ENCODE measurements at regions not wholly inside any gene's neighbourhood (a gene's known extent, or its start where the extent isn't known, plus 50 kb on each side); places are given as distances from the start of the nearest gene placed in this dataset.

DNA sequence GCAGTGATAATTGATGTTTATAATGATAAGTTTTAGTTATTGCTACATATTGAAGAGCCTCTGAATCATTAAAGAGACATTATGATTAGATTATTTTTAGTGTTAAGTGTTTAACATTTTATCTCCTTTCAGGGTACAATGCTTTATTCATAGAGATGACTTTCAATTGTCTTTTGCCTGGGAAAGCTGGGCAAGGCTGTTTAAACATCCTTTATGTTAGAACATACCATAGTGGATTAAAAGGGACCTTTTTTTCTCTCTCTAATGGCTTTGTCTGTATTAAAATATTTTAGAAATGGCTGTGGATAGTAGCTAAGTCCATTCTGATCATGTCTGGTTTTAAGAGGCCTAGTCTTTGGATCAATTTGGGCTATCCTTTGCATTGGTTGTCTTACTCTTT, 427.5 kb upstream of the MIS18BP1 start:
- Histone ChIP-seq H3K79me1 (ENCODE audit: low read depth in 1 of 2, low read length in 2 of 2) (no peaks in the 10 kb centered on the region), H4K5ac (ENCODE audit: low read depth, low read length) (no peak overlapping the region), H2BK120ac (ENCODE audit: low read depth, low read length) (no peak overlapping the region), H3K23ac (ENCODE audit: low read depth, low read length) (no peak overlapping the region), H3K9me3 (ENCODE audit: control insufficient read depth, insufficient read depth, low read length) (no peaks in the 10 kb centered on the region), H2AFZ (replicated peaks; ENCODE audit: low read length, poor library complexity) (no peak overlapping the region), H3K27ac (ENCODE audit: insufficient read depth, low read length) (no peak overlapping the region), H4K91ac (ENCODE audit: insufficient read depth, low read depth, low read length) (no peak overlapping the region), H3K9me1 (ENCODE audit: insufficient read depth, low read length) (no peaks in the 10 kb centered on the region), H2BK15ac (ENCODE audit: low read depth, low read length) (no peak overlapping the region), H4K20me1 (ENCODE audit: insufficient read depth, low read length) (no peaks in the 10 kb centered on the region), H3K36me3 (ENCODE audit: control insufficient read depth, insufficient read depth, low read length) (no peaks in the 10 kb centered on the region), H2BK5ac (ENCODE audit: low read depth, low read length, poor library complexity, severe bottlenecking) (no peak overlapping the region), H3K9ac (ENCODE audit: low read depth, low read length) (no peak overlapping the region), H3K18ac (ENCODE audit: low read depth, low read length) (no peak overlapping the region), H3K56ac (ENCODE audit: extremely low read depth, insufficient read depth, low read length) (no peak overlapping the region), H4K8ac (ENCODE audit: low read depth in 2 of 2, low read length in 2 of 2) (no peak overlapping the region), H2AK5ac (ENCODE audit: low read depth, low read length) (no peak overlapping the region), H2AK9ac (replicated peaks; ENCODE audit: low read depth, low read length, poor library complexity) (no peak overlapping the region), H3K14ac (replicated peaks; ENCODE audit: low read depth, low read length) (no peak overlapping the region), H2BK20ac (ENCODE audit: low read depth, low read length) (no peak overlapping the region), H3K4me1 (ENCODE audit: control insufficient read depth, insufficient read depth, low read length) (no peaks in the 10 kb centered on the region), H3K27me3 (ENCODE audit: control insufficient read depth, insufficient read depth, low read length) (no peaks in the 10 kb centered on the region), H3K4me3 (ENCODE audit: insufficient read depth, low read depth, low read length) (no peak overlapping the region), H3K4ac (ENCODE audit: low read depth, low read length) (no peak overlapping the region), H3K4me2 (ENCODE audit: low read depth, low read length) (no peak overlapping the region)
- in situ Hi-C loops (cut with MboI; ENCODE audit: low sequenced_read_pairs) (no loop called here), dilution Hi-C loops (cut with HindIII; ENCODE audit: low sequenced_read_pairs, unreplicated experiment) (no loop called here), intact Hi-C loops (cut with micrococcal nuclease) (no loop called here)
- no TSS peak for BruUV-seq (replicated peaks)
- ChIA-PET CTCF (interaction anchor here (0.6 kb wide), 1 partner anchor 37 kb away, joined by 3 read pairs; no protein-coding TSS in a partner anchor), POLR2A (ENCODE audit: unreplicated experiment) (no interaction called here)
- no peak for DNase-seq
- no peak for ATAC-seq (ENCODE audit: low read depth)
- TF ChIP-seq SMC3 (IDR thresholded peaks at IDR 0.05; ENCODE audit: low read depth, low read length) = no peak
- TF ChIP-seq, protein P1, sequence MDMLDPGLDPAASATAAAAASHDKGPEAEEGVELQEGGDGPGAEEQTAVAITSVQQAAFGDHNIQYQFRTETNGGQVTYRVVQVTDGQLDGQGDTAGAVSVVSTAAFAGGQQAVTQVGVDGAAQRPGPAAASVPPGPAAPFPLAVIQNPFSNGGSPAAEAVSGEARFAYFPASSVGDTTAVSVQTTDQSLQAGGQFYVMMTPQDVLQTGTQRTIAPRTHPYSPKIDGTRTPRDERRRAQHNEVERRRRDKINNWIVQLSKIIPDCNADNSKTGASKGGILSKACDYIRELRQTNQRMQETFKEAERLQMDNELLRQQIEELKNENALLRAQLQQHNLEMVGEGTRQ (IDR thresholded peaks at IDR 0.05; ENCODE audit: low read depth, low read length) = no peak
- no peak for TF ChIP-seq NFE2L2 (IDR thresholded peaks at IDR 0.05; ENCODE audit: low read depth, low read length)
- no peak for TF ChIP-seq RCOR1 (IDR thresholded peaks at IDR 0.05; ENCODE audit: insufficient replicate concordance, low read length)
- no peak for TF ChIP-seq MXI1 (IDR thresholded peaks at IDR 0.05; ENCODE audit: borderline replicate concordance, low read depth, low read length)
- TF ChIP-seq CHD1 (IDR thresholded peaks at IDR 0.05; ENCODE audit: low read depth, low read length) = no peak
- no peak for TF ChIP-seq POLR2A (IDR thresholded peaks at IDR 0.05; ENCODE audit: low read depth, low read length)
- no peak for TF ChIP-seq RFX5 (IDR thresholded peaks at IDR 0.05; ENCODE audit: low read depth, low read length)
- TF ChIP-seq MAFK (IDR thresholded peaks at IDR 0.05; ENCODE audit: low read depth, low read length) = no peak
- TF ChIP-seq RAD21 (IDR thresholded peaks at IDR 0.05; ENCODE audit: low read length) = no peak
- no peak for TF ChIP-seq CEBPB (IDR thresholded peaks at IDR 0.05; ENCODE audit: low read depth, low read length)
- TF ChIP-seq, protein P2, sequence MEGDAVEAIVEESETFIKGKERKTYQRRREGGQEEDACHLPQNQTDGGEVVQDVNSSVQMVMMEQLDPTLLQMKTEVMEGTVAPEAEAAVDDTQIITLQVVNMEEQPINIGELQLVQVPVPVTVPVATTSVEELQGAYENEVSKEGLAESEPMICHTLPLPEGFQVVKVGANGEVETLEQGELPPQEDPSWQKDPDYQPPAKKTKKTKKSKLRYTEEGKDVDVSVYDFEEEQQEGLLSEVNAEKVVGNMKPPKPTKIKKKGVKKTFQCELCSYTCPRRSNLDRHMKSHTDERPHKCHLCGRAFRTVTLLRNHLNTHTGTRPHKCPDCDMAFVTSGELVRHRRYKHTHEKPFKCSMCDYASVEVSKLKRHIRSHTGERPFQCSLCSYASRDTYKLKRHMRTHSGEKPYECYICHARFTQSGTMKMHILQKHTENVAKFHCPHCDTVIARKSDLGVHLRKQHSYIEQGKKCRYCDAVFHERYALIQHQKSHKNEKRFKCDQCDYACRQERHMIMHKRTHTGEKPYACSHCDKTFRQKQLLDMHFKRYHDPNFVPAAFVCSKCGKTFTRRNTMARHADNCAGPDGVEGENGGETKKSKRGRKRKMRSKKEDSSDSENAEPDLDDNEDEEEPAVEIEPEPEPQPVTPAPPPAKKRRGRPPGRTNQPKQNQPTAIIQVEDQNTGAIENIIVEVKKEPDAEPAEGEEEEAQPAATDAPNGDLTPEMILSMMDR (conservative IDR thresholded peaks at IDR 0.05; ENCODE audit: low read depth, low read length) = no peak
